ENCODE measurements at regions not wholly inside any gene's neighbourhood (a gene's known extent, or its start where the extent isn't known, plus 50 kb on each side); places are given as distances from the start of the nearest gene placed in this dataset.

DNA sequence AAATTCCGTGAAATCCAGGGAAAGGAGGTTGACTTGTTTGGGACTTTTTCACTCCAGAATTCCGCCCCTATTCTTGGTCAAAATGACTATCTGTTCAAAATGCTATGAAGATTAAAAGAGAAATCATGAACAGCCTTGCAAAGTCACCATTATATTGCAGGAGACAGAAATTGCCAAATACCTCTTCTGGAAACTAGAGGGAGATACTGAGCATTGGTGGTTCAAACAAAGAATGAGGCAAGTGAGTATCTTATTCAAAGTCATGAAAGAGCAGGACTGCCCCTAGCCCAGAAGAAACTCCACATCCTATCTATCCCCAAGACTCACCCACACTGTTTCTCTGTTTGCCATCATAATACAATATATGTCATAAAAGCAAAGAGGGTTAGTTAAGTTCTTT lies 862.3 kb upstream of the POU3F3 start:
- Histone ChIP-seq H4K20me1 (ENCODE audit: insufficient read depth, low read length) (no peaks in the 10 kb centered on the region), H3K79me2 (ENCODE audit: insufficient read depth, low read length) (no peaks in the 10 kb centered on the region), H3K4me2 (ENCODE audit: low read depth, low read length) (no peak overlapping the region), H3K9me3 (ENCODE audit: low read length) (no peaks in the 10 kb centered on the region), H3K9ac (ENCODE audit: insufficient read depth, low read depth, low read length) (no peak overlapping the region), H3K27me3 (ENCODE audit: control insufficient read depth in 1 of 2, insufficient read depth in 2 of 2, low read length in 2 of 2) (no peaks in the 10 kb centered on the region), H3K27ac (ENCODE audit: extremely low read length, insufficient read depth, low read length) (no peak overlapping the region), H2AFZ (ENCODE audit: low read length) (no peak overlapping the region), H3K4me1 (ENCODE audit: insufficient read depth, low read length) (no peaks in the 10 kb centered on the region), H3K4me3 (replicated peaks in 1 of 3; ENCODE audit: insufficient read depth in 1 of 3, low read depth in 2 of 3, low read length in 3 of 3) (no peak overlapping the region), H3K36me3 (replicated peaks in 1 of 2; ENCODE audit: control insufficient read depth in 1 of 2, insufficient read depth in 2 of 2, low read length in 2 of 2) (no peaks in the 10 kb centered on the region)
- POLR2A ChIA-PET = no interaction called here
- DNase-seq (ENCODE audit: low spot score) (peak; percentile 9), ATAC-seq (peak; percentile 50; the same call in 2 of the 3 replicates), FAIRE-seq (peak; percentile 15)
- intact Hi-C loops (cut with micrococcal nuclease; ENCODE audit: unreplicated experiment) = no loop called here
- in situ Hi-C loops (cut with HindIII; ENCODE audit: extremely low pct_ligation_motif_present, low pct_unique_long_range_greater_than_20kb) = no loop called here
- BruUV-seq (replicated peaks) = no TSS peak
- 2% methylated on average over 2 of the region's 2 CpGs for WGBS (ENCODE audit: low lambda C conversion rate)
- CTCF ChIA-PET (ENCODE audit: low intra/inter-chr PET ratio, low total read pairs) = no interaction called here
- TF ChIP-seq EEA1 (CRISPR knock-in tag; IDR thresholded peaks at IDR 0.05; ENCODE audit: borderline replicate concordance) = no peak
- TF ChIP-seq, protein P1, sequence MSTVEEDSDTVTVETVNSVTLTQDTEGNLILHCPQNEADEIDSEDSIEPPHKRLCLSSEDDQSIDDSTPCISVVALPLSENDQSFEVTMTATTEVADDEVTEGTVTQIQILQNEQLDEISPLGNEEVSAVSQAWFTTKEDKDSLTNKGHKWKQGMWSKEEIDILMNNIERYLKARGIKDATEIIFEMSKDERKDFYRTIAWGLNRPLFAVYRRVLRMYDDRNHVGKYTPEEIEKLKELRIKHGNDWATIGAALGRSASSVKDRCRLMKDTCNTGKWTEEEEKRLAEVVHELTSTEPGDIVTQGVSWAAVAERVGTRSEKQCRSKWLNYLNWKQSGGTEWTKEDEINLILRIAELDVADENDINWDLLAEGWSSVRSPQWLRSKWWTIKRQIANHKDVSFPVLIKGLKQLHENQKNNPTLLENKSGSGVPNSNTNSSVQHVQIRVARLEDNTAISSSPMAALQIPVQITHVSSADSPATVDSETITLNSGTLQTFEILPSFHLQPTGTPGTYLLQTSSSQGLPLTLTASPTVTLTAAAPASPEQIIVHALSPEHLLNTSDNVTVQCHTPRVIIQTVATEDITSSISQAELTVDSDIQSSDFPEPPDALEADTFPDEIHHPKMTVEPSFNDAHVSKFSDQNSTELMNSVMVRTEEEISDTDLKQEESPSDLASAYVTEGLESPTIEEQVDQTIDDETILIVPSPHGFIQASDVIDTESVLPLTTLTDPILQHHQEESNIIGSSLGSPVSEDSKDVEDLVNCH (CRISPR knock-in tag; IDR thresholded peaks at IDR 0.05) = no peak
- no peak for TF ChIP-seq POLR2AphosphoS5 (IDR thresholded peaks at IDR 0.05; ENCODE audit: low read depth, low read length)
- TF ChIP-seq AGO2 (optimal IDR thresholded peaks at IDR 0.05; ENCODE audit: low read depth, low read length) = no peak
- TF ChIP-seq, protein P2, sequence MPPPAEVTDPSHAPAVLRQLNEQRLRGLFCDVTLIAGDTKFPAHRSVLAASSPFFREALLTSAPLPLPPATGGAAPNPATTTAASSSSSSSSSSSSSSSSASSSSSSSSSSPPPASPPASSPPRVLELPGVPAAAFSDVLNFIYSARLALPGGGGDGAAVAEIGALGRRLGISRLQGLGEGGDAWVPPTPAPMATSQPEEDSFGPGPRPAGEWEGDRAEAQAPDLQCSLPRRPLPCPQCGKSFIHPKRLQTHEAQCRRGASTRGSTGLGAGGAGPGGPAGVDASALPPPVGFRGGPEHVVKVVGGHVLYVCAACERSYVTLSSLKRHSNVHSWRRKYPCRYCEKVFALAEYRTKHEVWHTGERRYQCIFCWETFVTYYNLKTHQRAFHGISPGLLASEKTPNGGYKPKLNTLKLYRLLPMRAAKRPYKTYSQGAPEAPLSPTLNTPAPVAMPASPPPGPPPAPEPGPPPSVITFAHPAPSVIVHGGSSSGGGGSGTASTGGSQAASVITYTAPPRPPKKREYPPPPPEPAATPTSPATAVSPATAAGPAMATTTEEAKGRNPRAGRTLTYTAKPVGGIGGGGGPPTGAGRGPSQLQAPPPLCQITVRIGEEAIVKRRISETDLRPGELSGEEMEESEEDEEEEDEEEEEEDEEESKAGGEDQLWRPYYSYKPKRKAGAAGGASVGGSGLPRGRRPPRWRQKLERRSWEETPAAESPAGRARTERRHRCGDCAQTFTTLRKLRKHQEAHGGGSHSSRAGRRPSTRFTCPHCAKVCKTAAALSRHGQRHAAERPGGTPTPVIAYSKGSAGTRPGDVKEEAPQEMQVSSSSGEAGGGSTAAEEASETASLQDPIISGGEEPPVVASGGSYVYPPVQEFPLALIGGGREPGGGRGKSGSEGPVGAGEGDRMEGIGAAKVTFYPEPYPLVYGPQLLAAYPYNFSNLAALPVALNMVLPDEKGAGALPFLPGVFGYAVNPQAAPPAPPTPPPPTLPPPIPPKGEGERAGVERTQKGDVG (CRISPR knock-in tag; IDR thresholded peaks at IDR 0.05; ENCODE audit: borderline replicate concordance) = no peak
- TF ChIP-seq ZNF333 (CRISPR knock-in tag; IDR thresholded peaks at IDR 0.05; ENCODE audit: borderline replicate concordance) = no peak
- TF ChIP-seq ZNF781 (CRISPR knock-in tag; IDR thresholded peaks at IDR 0.05; ENCODE audit: borderline replicate concordance, not compliant biosample characterization) = no peak
- peak; percentile 22 for TF ChIP-seq STAG1 (CRISPR knock-in tag; IDR thresholded peaks at IDR 0.05)
- TF ChIP-seq, protein P3, sequence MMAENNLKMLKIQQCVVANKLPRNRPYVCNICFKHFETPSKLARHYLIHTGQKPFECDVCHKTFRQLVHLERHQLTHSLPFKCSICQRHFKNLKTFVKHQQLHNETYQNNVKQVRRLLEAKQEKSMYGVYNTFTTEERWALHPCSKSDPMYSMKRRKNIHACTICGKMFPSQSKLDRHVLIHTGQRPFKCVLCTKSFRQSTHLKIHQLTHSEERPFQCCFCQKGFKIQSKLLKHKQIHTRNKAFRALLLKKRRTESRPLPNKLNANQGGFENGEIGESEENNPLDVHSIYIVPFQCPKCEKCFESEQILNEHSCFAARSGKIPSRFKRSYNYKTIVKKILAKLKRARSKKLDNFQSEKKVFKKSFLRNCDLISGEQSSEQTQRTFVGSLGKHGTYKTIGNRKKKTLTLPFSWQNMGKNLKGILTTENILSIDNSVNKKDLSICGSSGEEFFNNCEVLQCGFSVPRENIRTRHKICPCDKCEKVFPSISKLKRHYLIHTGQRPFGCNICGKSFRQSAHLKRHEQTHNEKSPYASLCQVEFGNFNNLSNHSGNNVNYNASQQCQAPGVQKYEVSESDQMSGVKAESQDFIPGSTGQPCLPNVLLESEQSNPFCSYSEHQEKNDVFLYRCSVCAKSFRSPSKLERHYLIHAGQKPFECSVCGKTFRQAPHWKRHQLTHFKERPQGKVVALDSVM (CRISPR knock-in tag; IDR thresholded peaks at IDR 0.05) = no peak
- TF ChIP-seq HNRNPH1 (optimal IDR thresholded peaks at IDR 0.05; ENCODE audit: low read depth, low read length) = no peak
- TF ChIP-seq SIN3A (IDR thresholded peaks at IDR 0.05; ENCODE audit: borderline replicate concordance, low read depth, low read length) = no peak
- TF ChIP-seq YEATS4 (CRISPR knock-in tag; IDR thresholded peaks at IDR 0.05; ENCODE audit: borderline replicate concordance) = no peak
- TF ChIP-seq, protein P4, sequence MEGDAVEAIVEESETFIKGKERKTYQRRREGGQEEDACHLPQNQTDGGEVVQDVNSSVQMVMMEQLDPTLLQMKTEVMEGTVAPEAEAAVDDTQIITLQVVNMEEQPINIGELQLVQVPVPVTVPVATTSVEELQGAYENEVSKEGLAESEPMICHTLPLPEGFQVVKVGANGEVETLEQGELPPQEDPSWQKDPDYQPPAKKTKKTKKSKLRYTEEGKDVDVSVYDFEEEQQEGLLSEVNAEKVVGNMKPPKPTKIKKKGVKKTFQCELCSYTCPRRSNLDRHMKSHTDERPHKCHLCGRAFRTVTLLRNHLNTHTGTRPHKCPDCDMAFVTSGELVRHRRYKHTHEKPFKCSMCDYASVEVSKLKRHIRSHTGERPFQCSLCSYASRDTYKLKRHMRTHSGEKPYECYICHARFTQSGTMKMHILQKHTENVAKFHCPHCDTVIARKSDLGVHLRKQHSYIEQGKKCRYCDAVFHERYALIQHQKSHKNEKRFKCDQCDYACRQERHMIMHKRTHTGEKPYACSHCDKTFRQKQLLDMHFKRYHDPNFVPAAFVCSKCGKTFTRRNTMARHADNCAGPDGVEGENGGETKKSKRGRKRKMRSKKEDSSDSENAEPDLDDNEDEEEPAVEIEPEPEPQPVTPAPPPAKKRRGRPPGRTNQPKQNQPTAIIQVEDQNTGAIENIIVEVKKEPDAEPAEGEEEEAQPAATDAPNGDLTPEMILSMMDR (CRISPR knock-in tag; IDR thresholded peaks at IDR 0.05) = peak; percentile 40
- TF ChIP-seq CEBPG (CRISPR knock-in tag; IDR thresholded peaks at IDR 0.05) = peak; percentile 25; the same call in 1 of the 2 replicates
- TF ChIP-seq KLF6 (CRISPR knock-in tag; IDR thresholded peaks at IDR 0.05) = no peak

All from HepG2 (cell line).